ENCODE measurements at regions not wholly inside any gene's neighbourhood (a gene's known extent, or its start where the extent isn't known, plus 50 kb on each side); places are given as distances from the start of the nearest gene placed in this dataset.

DNA sequence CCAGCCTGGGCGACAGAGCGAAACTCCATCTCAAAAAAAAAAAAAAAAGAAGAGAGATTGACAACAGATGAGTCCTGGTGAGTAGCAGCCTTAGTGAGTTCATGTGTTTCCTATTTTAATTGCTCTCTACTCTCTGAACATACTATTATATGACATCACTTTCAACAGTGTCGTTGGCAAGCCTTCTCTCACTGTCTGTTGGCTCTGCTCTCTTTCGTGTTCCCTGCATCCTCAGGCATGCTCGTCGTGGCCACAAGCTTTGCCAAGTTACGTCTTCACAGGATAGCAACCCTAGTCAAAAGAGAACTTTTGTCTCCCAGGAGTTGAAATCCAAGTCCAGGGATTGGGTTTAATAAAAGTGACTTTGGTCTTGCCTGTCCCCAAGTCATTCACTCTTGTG lies 117.1 kb upstream of the EGFL6 start:
- CTCF ChIA-PET (ENCODE audit: low intra/inter-chr PET ratio, low total read pairs): no interaction called here
- no peak overlapping the region for H3K27ac ChIP-seq (ENCODE audit: extremely low read length, insufficient read depth, low read length)
- no peaks in the 10 kb centered on the region for H3K27me3 ChIP-seq (ENCODE audit: control insufficient read depth in 1 of 2, insufficient read depth in 2 of 2, low read length in 2 of 2)
- H3K4me1 ChIP-seq (ENCODE audit: insufficient read depth, low read length): no peaks in the 10 kb centered on the region
- BruUV-seq (replicated peaks): no TSS peak
- no peak overlapping the region for H2AFZ ChIP-seq (ENCODE audit: low read length)
- no peak for ATAC-seq
- intact Hi-C loops (cut with micrococcal nuclease; ENCODE audit: unreplicated experiment) (no loop called here), in situ Hi-C loops (cut with HindIII; ENCODE audit: extremely low pct_ligation_motif_present, low pct_unique_long_range_greater_than_20kb) (no loop called here)
- H3K4me2 ChIP-seq (ENCODE audit: low read depth, low read length): no peak overlapping the region
- no peak overlapping the region for H3K9ac ChIP-seq (ENCODE audit: insufficient read depth, low read depth, low read length)
- no peaks in the 10 kb centered on the region for H3K79me2 ChIP-seq (ENCODE audit: insufficient read depth, low read length)
- no peaks in the 10 kb centered on the region for H3K9me3 ChIP-seq (ENCODE audit: low read length)
- 64% methylated on average over 7 of the region's 7 CpGs for WGBS (ENCODE audit: low lambda C conversion rate)
- no peaks in the 10 kb centered on the region for H4K20me1 ChIP-seq (ENCODE audit: insufficient read depth, low read length)
- POLR2A ChIA-PET: no interaction called here
- no peaks in the 10 kb centered on the region for H3K36me3 ChIP-seq (replicated peaks in 1 of 2; ENCODE audit: control insufficient read depth in 1 of 2, insufficient read depth in 2 of 2, low read length in 2 of 2)
- DNase-seq (ENCODE audit: low spot score): no peak
- H3K4me3 ChIP-seq (replicated peaks in 1 of 3; ENCODE audit: insufficient read depth in 1 of 3, low read depth in 2 of 3, low read length in 3 of 3): no peak overlapping the region
- TF ChIP-seq ZNF20 (CRISPR knock-in tag; IDR thresholded peaks at IDR 0.05) (no peak), ZNF562 (CRISPR knock-in tag; IDR thresholded peaks at IDR 0.05; ENCODE audit: borderline replicate concordance) (no peak), MYNN (CRISPR knock-in tag; IDR thresholded peaks at IDR 0.05; ENCODE audit: low read depth) (no peak)
- no peak for FAIRE-seq

DNA sequence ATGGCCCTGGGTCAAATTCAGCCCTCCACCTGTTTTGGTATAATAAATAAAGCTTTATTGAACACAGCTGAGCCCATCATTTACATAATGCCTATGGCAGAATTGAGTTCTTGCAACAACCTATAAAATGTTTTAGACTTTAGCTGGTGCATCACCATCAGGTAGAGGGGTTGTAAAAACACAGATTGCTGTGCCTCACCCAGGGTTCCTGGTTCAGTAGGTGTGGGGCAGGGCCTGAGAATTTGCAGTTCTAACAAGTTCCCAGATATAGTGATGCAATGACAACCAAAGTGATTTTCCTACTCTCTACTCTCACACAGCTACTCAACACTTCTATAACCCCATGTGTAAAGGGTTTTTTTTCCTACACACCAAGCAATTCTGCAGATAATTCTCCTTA lies 120.0 kb upstream of the EGFL6 start:
- FAIRE-seq (no peak), DNase-seq (ENCODE audit: low spot score) (no peak), ATAC-seq (no peak)
- Histone ChIP-seq H4K20me1 (ENCODE audit: insufficient read depth, low read length) (no peaks in the 10 kb centered on the region), H3K9ac (ENCODE audit: insufficient read depth, low read depth, low read length) (no peak overlapping the region), H3K79me2 (ENCODE audit: insufficient read depth, low read length) (no peaks in the 10 kb centered on the region), H3K27ac (ENCODE audit: extremely low read length, insufficient read depth, low read length) (no peak overlapping the region), H3K9me3 (ENCODE audit: low read length) (no peaks in the 10 kb centered on the region), H3K4me1 (ENCODE audit: insufficient read depth, low read length) (no peaks in the 10 kb centered on the region), H3K27me3 (ENCODE audit: control insufficient read depth in 1 of 2, insufficient read depth in 2 of 2, low read length in 2 of 2) (no peaks in the 10 kb centered on the region), H3K36me3 (replicated peaks in 1 of 2; ENCODE audit: control insufficient read depth in 1 of 2, insufficient read depth in 2 of 2, low read length in 2 of 2) (no peaks in the 10 kb centered on the region), H2AFZ (ENCODE audit: low read length) (no peak overlapping the region), H3K4me2 (ENCODE audit: low read depth, low read length) (no peak overlapping the region), H3K4me3 (replicated peaks in 1 of 3; ENCODE audit: insufficient read depth in 1 of 3, low read depth in 2 of 3, low read length in 3 of 3) (no peak overlapping the region)
- in situ Hi-C loops (cut with HindIII; ENCODE audit: extremely low pct_ligation_motif_present, low pct_unique_long_range_greater_than_20kb): no loop called here
- no TSS peak for BruUV-seq (replicated peaks)
- intact Hi-C loops (cut with micrococcal nuclease; ENCODE audit: unreplicated experiment): no loop called here
- CTCF ChIA-PET (ENCODE audit: low intra/inter-chr PET ratio, low total read pairs): no interaction called here
- POLR2A ChIA-PET: no interaction called here
- TF ChIP-seq AKAP8 (CRISPR knock-in tag; IDR thresholded peaks at IDR 0.05) (no peak), ZNF256 (CRISPR knock-in tag; conservative IDR thresholded peaks at IDR 0.05) (no peak), RFX1 (IDR thresholded peaks at IDR 0.05) (no peak), ZNF510 (CRISPR knock-in tag; IDR thresholded peaks at IDR 0.05; ENCODE audit: low read depth) (no peak), ZSCAN22 (CRISPR knock-in tag; IDR thresholded peaks at IDR 0.05) (no peak), TBX3 (IDR thresholded peaks at IDR 0.05; ENCODE audit: borderline replicate concordance) (no peak), ZNF264 (CRISPR knock-in tag; IDR thresholded peaks at IDR 0.05) (no peak), SALL1 (CRISPR knock-in tag; IDR thresholded peaks at IDR 0.05) (no peak), ZNF431 (CRISPR knock-in tag; IDR thresholded peaks at IDR 0.05; ENCODE audit: borderline replicate concordance, low read depth) (no peak)
- TF ChIP-seq, protein P1, sequence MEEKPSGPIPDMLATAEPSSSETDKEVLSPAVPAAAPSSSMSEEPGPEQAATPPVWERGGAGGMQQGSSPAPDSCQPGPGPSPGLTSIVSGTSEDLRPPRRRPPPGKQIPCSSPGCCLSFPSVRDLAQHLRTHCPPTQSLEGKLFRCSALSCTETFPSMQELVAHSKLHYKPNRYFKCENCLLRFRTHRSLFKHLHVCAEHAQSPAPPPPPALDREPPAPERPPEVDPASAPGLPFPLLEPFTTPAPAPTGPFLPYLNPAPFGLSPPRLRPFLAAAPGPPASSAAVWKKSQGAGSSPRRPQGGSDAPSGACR (CRISPR knock-in tag; IDR thresholded peaks at IDR 0.05): no peak
- TF ChIP-seq, protein P2, sequence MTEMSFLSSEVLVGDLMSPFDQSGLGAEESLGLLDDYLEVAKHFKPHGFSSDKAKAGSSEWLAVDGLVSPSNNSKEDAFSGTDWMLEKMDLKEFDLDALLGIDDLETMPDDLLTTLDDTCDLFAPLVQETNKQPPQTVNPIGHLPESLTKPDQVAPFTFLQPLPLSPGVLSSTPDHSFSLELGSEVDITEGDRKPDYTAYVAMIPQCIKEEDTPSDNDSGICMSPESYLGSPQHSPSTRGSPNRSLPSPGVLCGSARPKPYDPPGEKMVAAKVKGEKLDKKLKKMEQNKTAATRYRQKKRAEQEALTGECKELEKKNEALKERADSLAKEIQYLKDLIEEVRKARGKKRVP (CRISPR knock-in tag; IDR thresholded peaks at IDR 0.05): no peak
- TF ChIP-seq, protein P3, sequence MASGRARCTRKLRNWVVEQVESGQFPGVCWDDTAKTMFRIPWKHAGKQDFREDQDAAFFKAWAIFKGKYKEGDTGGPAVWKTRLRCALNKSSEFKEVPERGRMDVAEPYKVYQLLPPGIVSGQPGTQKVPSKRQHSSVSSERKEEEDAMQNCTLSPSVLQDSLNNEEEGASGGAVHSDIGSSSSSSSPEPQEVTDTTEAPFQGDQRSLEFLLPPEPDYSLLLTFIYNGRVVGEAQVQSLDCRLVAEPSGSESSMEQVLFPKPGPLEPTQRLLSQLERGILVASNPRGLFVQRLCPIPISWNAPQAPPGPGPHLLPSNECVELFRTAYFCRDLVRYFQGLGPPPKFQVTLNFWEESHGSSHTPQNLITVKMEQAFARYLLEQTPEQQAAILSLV (CRISPR knock-in tag; IDR thresholded peaks at IDR 0.05; ENCODE audit: borderline replicate concordance): no peak

Data from HepG2 (cell line).